ENCODE measurements at regions not wholly inside any gene's neighbourhood (a gene's known extent, or its start where the extent isn't known, plus 50 kb on each side); places are given as distances from the start of the nearest gene placed in this dataset.

DNA sequence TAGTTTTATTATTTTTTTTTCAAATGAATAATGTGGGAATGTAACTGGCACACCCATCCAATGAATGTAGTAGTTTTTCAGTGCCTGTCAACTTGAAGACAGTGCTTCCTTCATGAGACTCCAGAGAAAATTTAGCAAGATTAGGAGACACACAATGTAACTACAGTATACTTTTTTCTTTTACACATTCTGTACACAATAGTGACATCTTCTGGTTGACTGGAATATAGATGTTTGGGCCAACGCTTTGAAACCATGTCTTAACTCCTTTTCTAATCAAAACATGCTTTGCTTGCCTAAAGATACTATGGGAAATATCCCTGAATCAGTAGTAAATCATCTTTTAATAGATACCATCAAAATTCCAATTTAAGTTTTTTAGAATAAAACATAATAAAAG, 229.5 kb upstream of the ZC3H15 start:
- no peak overlapping the region for H3K4me3 ChIP-seq (ENCODE audit: low read depth, low read length)
- TF ChIP-seq, protein P1, sequence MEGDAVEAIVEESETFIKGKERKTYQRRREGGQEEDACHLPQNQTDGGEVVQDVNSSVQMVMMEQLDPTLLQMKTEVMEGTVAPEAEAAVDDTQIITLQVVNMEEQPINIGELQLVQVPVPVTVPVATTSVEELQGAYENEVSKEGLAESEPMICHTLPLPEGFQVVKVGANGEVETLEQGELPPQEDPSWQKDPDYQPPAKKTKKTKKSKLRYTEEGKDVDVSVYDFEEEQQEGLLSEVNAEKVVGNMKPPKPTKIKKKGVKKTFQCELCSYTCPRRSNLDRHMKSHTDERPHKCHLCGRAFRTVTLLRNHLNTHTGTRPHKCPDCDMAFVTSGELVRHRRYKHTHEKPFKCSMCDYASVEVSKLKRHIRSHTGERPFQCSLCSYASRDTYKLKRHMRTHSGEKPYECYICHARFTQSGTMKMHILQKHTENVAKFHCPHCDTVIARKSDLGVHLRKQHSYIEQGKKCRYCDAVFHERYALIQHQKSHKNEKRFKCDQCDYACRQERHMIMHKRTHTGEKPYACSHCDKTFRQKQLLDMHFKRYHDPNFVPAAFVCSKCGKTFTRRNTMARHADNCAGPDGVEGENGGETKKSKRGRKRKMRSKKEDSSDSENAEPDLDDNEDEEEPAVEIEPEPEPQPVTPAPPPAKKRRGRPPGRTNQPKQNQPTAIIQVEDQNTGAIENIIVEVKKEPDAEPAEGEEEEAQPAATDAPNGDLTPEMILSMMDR (conservative IDR thresholded peaks at IDR 0.05; ENCODE audit: low read depth, low read length), result peak; percentile 60
- peak; percentile 71 for DNase-seq (ENCODE audit: low read depth)

DNA sequence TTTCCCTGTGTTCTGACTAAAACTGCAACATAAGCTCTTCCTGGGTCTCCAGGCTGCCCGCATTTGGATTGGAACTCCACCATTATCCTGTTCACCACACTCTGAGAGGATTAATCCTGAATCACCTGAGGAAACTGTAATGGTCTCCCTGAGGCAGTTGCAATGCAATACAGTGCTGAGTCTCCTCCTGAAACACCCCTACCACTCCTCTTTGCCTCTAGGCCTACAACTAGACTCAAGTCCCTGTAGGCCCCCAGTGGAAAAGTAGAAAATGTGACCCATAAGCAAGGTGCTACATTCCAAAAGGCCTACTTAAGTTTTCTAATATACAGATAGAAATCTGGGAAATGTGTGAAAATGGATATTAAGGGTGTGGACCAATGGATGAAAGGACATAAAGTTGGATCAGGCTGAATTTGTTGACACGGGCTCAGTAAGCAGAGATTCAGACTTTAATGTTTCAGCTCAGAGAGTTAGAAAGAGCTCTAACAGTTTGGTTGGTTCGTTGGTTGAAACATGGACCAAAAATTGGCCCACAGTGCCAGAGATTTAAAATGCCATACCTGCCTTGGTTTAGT, 222.3 kb upstream of the ZC3H15 start:
- DNase-seq (ENCODE audit: low read depth), result no peak
- TF ChIP-seq, protein P1 (conservative IDR thresholded peaks at IDR 0.05; ENCODE audit: low read depth, low read length), result no peak
- H3K4me3 ChIP-seq (ENCODE audit: low read depth, low read length), result no peak overlapping the region

DNA sequence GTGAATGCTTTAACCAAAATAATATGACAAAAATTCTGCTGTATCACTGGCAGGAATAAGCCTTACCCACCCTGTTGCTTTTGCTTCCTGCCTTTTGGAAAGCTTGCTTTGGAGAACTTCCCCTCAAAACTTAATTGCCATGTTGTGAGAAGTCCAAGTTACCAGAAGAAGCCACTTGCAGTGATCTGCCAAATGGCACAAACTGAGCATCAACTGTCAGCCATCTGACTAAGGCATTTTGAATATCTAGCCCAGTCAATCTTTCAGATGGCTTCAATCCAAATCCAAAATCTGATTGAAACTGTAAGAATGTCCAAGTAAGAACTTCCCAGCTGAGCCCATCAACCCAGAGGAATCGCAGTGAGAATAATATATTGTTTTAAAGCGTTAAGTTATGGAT, 216.5 kb upstream of the ZC3H15 start:
- no peak for DNase-seq (ENCODE audit: low read depth)
- H3K4me3 ChIP-seq (ENCODE audit: low read depth, low read length), result no peak overlapping the region
- TF ChIP-seq, protein P1 (conservative IDR thresholded peaks at IDR 0.05; ENCODE audit: low read depth, low read length), result no peak

DNA sequence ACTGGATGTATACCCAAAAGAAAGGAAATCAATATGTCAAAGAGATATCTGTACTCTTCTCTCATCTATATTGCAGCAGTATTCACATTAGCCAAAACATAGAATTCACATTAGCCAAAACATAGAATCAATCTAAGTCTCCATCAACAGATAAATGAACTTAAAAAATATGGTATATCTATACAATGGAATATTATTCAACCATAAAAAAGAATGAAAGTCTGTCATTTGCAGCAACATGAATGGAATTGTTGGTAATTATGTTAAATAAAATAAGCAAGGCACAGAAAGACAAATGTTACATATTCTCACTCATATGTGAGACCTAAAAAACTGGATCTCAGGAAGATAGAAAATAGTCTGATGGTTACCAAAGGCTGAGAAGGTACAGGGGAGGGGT, 212.1 kb upstream of the ZC3H15 start:
- H3K4me3 ChIP-seq (ENCODE audit: low read depth, low read length), result no peak overlapping the region
- TF ChIP-seq, protein P1 (conservative IDR thresholded peaks at IDR 0.05; ENCODE audit: low read depth, low read length), result no peak
- no peak for DNase-seq (ENCODE audit: low read depth)

DNA sequence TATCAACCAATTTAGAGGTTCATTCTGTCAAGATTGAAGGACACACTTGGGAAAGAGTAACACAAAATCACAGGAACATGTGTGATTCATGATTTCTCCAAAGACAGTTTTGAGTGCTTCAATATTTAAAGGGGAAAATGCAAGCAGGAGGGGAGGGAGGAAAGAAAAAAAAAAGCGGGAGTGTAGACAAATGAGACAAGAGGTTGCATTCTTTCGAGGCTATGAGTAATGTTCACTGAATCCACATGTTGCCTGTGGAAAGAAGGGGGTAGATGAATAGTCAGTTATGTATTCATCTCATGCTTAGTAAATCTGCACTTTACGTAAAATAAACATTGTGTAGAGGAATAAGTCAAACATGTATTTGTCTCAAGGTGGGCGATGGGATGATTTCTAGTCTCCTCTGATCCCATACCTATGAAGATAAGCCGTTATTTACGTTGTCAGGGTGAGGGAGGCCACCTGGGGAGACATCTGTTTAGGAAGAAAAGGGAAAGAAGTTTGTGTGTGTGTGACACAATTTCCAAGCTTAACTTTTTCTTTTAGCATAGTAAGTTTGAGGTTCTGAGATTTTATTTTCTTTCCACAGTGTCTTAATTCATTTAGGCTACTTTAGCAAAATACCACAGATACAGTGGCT, 211.0 kb upstream of the ZC3H15 start:
- peak; percentile 78 for DNase-seq (ENCODE audit: low read depth)
- TF ChIP-seq, protein P1 (conservative IDR thresholded peaks at IDR 0.05; ENCODE audit: low read depth, low read length), result no peak
- no peak overlapping the region for H3K4me3 ChIP-seq (ENCODE audit: low read depth, low read length)

DNA sequence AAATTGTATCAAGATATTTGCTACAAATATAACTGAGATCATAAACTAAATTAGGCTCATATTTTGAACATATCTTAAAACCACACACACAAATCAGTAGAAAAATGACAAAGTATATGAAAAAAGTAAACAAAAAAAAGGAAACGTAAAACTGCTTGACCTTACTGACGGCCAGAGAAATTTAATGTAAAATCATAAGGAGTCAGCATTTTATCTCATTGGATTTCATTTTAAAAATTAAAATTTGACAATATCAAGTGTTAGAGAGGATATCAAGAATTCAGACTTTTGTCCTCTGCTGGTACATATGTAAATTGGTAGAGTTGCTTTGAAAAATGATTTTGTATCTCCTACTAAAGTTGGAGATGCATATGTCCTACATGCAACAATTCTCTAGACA, 209.2 kb upstream of the ZC3H15 start:
- no peak for DNase-seq (ENCODE audit: low read depth)
- no peak overlapping the region for H3K4me3 ChIP-seq (ENCODE audit: low read depth, low read length)
- TF ChIP-seq, protein P1 (conservative IDR thresholded peaks at IDR 0.05; ENCODE audit: low read depth, low read length), result no peak

DNA sequence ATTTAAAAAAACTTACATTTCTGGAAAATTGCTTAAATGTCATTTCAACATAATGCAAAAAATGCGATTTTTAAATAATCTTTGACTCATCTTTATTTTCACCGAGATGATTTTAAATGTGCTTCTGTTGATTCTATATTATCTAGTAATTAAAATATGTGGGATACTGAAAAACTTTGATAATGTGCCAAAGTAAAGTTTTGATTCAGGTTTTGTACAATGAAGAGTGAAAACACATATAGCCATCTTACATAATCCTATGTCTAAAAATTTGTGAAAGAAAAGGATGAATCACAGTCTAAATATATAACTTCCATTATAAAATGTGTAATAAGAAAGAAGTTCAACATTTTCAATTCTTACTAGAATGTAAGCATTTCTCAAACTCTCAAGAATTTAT, 204.3 kb upstream of the ZC3H15 start:
- no peak for DNase-seq (ENCODE audit: low read depth)
- TF ChIP-seq, protein P1 (conservative IDR thresholded peaks at IDR 0.05; ENCODE audit: low read depth, low read length), result no peak

More for the DNA sequence above, 204.3 kb upstream of the ZC3H15 start:
- no peak overlapping the region for H3K4me3 ChIP-seq (ENCODE audit: low read depth, low read length)
